B cell (primary cell): ENCODE measurements at regions not wholly inside any gene's neighbourhood (a gene's known extent, or its start where the extent isn't known, plus 50 kb on each side); places are given as distances from the start of the nearest gene placed in this dataset.

Experiments
- ATAC-seq: fragments of 200-7000 bp; cut with Tn5 transposase; one replicate; pipeline ENCODE4 v1.10.0; 2021; ENCODE audit warnings: low read depth, mild to moderate bottlenecking, moderate number of reproducible peaks, moderate library complexity
- CTCF ChIA-PET: fragments of 350-600 bp; sonication (Branson Sonifier 250); formaldehyde crosslinking; loops from one replicate; lab custom pipeline; 2021; ENCODE audit warnings: antibody characterized with exemption, inconsistent platforms; lab: Charles Lee
- POLR2A ChIA-PET: fragments of 350-600 bp; sonication (Branson Sonifier 250); formaldehyde crosslinking; loops from one replicate; lab custom pipeline; 2021; ENCODE audit warnings: antibody characterized with exemption; lab: Charles Lee
- DNase-seq: peaks from one replicate; pipeline ENCODE4 v3.0.0; 2013
- H2AFZ ChIP-seq: 2 replicates; pipeline ENCODE4 v1.6.1; 2012; ENCODE audit warnings: mild to moderate bottlenecking, low read depth, low read length; ENCODE audit not compliant: insufficient read depth, poor library complexity, severe bottlenecking
- H3K27ac ChIP-seq, 2 donors: 1 replicate in 1 of 2; 2 replicates in 1 of 2; pipeline ENCODE4 v1.5.1; 2012 to 2013; ENCODE audit warnings: low read length in 2 of 2, mild to moderate bottlenecking in 2 of 2, moderate library complexity in 1 of 2
- H3K27me3 ChIP-seq, 4 experiments: fragments of 200-600 bp in 1 of 4; sonication (generic) in 1 of 4; replicated peaks in 1 of 4; 1 replicate in 2 of 4; 2 replicates in 2 of 4; pipeline versions ENCODE4 v1.6.1 to v1.7.0; 2013 to 2016; ENCODE audit warnings: low read length in 3 of 4, mild to moderate bottlenecking in 2 of 4, mixed read lengths in 1 of 4, moderate library complexity in 1 of 4; ENCODE audit not compliant: insufficient read depth in 4 of 4, control insufficient read depth in 3 of 4; ENCODE audit errors: control extremely low read depth in 1 of 4
- H3K36me3 ChIP-seq, 2 experiments: replicated peaks in 1 of 2; 1 replicate in 1 of 2; 2 replicates in 1 of 2; pipeline versions ENCODE4 v1.6.1 to v1.7.1; 2013; ENCODE audit warnings: low read length in 1 of 2; ENCODE audit not compliant: insufficient read depth in 2 of 2, control insufficient read depth in 1 of 2; ENCODE audit errors: control extremely low read depth in 1 of 2, extremely low read depth in 1 of 2
- H3K4me1 ChIP-seq, 2 donors: fragments of 200-600 bp in 1 of 2; sonication (generic) in 1 of 2; 1 replicate in 1 of 2; 2 replicates in 1 of 2; pipeline versions ENCODE4 v1.5.1 to v1.6.1; 2013 to 2017; ENCODE audit warnings: low read length in 2 of 2; ENCODE audit not compliant: control insufficient read depth in 2 of 2, insufficient read depth in 2 of 2
- H3K4me2 ChIP-seq: replicated peaks from 2 replicates; pipeline ENCODE3; 2012; ENCODE audit warnings: mild to moderate bottlenecking, low read depth, low read length; ENCODE audit not compliant: poor library complexity, severe bottlenecking
- H3K4me3 ChIP-seq, 5 experiments: fragments of 200-600 bp in 1 of 5; sonication (generic) in 1 of 5; 1 replicate in 3 of 5; 2 replicates in 2 of 5; pipeline versions ENCODE4 v1.5.1 to v1.7.0; 2011 to 2016; ENCODE audit warnings: low read length in 4 of 5, mild to moderate bottlenecking in 4 of 5, low read depth in 2 of 5, control low read depth in 1 of 5, moderate library complexity in 1 of 5; ENCODE audit not compliant: insufficient read depth in 1 of 5; ENCODE audit errors: control extremely low read depth in 1 of 5, extremely low read depth in 1 of 5
- H3K79me2 ChIP-seq: fragments of 200-600 bp; sonication (generic); one replicate; pipeline ENCODE4 v1.6.0; 2016; ENCODE audit warnings: low read length; ENCODE audit not compliant: control insufficient read depth, insufficient read depth
- H3K9ac ChIP-seq: fragments of 200-600 bp; sonication (generic); 2 replicates; pipeline ENCODE4 v1.6.1; 2017; ENCODE audit warnings: mild to moderate bottlenecking, low read length, moderate library complexity
- H3K9me3 ChIP-seq, 3 donors: one replicate each; pipeline versions ENCODE4 v1.6.1 to v1.7.1; 2013; ENCODE audit warnings: low read length in 2 of 3; ENCODE audit not compliant: control insufficient read depth in 2 of 3, insufficient read depth in 1 of 3; ENCODE audit errors: control extremely low read depth in 1 of 3
- H4K20me1 ChIP-seq: 2 replicates; pipeline ENCODE4 v1.6.0; 2012; ENCODE audit warnings: mild to moderate bottlenecking, low read length; ENCODE audit not compliant: insufficient read depth, control insufficient read depth, poor library complexity, severe bottlenecking
- H3K27ac Mint-ChIP-seq: one replicate; pipeline ENCODE4 v1.8.0; 2021; ENCODE audit warnings: mixed read lengths
- H3K27me3 Mint-ChIP-seq: one replicate; pipeline ENCODE4 v1.8.0; 2021; ENCODE audit warnings: mixed read lengths
- H3K4me1 Mint-ChIP-seq: one replicate; pipeline ENCODE4 v1.8.0; 2021; ENCODE audit warnings: mixed read lengths
- H3K4me3 Mint-ChIP-seq: one replicate; pipeline ENCODE4 v1.8.0; 2021; ENCODE audit warnings: mixed read lengths
- H3K9me3 Mint-ChIP-seq: one replicate; pipeline ENCODE4 v1.8.0; 2022; ENCODE audit warnings: mixed read lengths; ENCODE audit not compliant: insufficient read depth
- CTCF ChIP-seq: fragments of 200-600 bp; IDR thresholded peaks from one replicate; pipeline ENCODE4 v1.8.0; 2022; ENCODE audit warnings: antibody characterized with exemption, mild to moderate bottlenecking
- EZH2 ChIP-seq: IDR thresholded peaks from 2 replicates; pipeline ENCODE4 v1.6.1; 2012; ENCODE audit warnings: borderline replicate concordance, low read depth, mild to moderate bottlenecking, moderate library complexity, low read length; ENCODE audit not compliant: insufficient read depth, poor library complexity, severe bottlenecking
- WGBS: methylation state at CpG from one replicate; pipeline ENCODE4 v1.1.5; 2013; ENCODE audit warnings: missing lambda C conversion rate; ENCODE audit not compliant: insufficient coverage; 5-methylcytosine and 5-hydroxymethylcytosine counted together
- intact Hi-C: fragments of 100-400 bp; cut with micrococcal nuclease; formaldehyde crosslinking; loops from one replicate; pipeline ENCODE4 v1.10.0; 2022

- H3K4me2 ChIP-seq: no peak overlapping the region
- WGBS: no CpG with 5 or more reads among the region's 4 CpGs
- TF ChIP-seq CTCF (no peak), EZH2 (no peak)
- H3K36me3 ChIP-seq: no peaks in the 10 kb centered on the region
- H3K9me3 ChIP-seq: peaks cover 0 to 10% (median 0%) of the 10 kb centered on the region in 3 donors
- no peaks in the 10 kb centered on the region for H4K20me1 ChIP-seq
- DNase-seq (no peak), ATAC-seq (no peak)
- no peaks in the 10 kb centered on the region for H3K79me2 ChIP-seq
- POLR2A ChIA-PET: no interaction called here
- no peaks in the 10 kb centered on the region for H3K27me3 ChIP-seq
- Mint-ChIP-seq H3K4me3 (no peak overlapping the region), H3K27ac (no peak overlapping the region), H3K4me1 (no peaks in the 10 kb centered on the region), H3K27me3 (peaks cover 4% of the 10 kb centered on the region), H3K9me3 (no peaks in the 10 kb centered on the region)
- H3K9ac ChIP-seq: no peak overlapping the region
- no peaks in the 10 kb centered on the region for H3K4me1 ChIP-seq
- H2AFZ ChIP-seq: no peak overlapping the region
- no peak overlapping the region for H3K27ac ChIP-seq
- intact Hi-C loops: no loop called here
- CTCF ChIA-PET: no interaction called here
- no peak overlapping the region for H3K4me3 ChIP-seq
These were observed 460.1 kb upstream of the TLE4 start for GRCh38 chr9:79111653-79112052.

GRCh38 chr9:79115176-79115575 lies 456.6 kb upstream of the TLE4 start:
- Histone ChIP-seq H2AFZ (no peak overlapping the region), H3K4me2 (no peak overlapping the region), H3K36me3 (no peaks in the 10 kb centered on the region), H3K4me1 (no peaks in the 10 kb centered on the region), H3K4me3 (no peak overlapping the region), H4K20me1 (no peaks in the 10 kb centered on the region), H3K27me3 (no peaks in the 10 kb centered on the region), H3K9me3 (peaks cover 0 to 2% (median 0%) of the 10 kb centered on the region in 3 donors), H3K27ac (no peak overlapping the region), H3K79me2 (no peaks in the 10 kb centered on the region), H3K9ac (no peak overlapping the region)
- H3K4me3 Mint-ChIP-seq: no peak overlapping the region
- TF ChIP-seq EZH2: no peak
- no peak for TF ChIP-seq CTCF
- ChIA-PET POLR2A (no interaction called here), CTCF (no interaction called here)
- H3K9me3 Mint-ChIP-seq: no peaks in the 10 kb centered on the region
- WGBS: 79% methylated on average over 3 of the region's 4 CpGs
- ATAC-seq (no peak), DNase-seq (no peak)
- no peaks in the 10 kb centered on the region for H3K4me1 Mint-ChIP-seq
- peaks cover 11% of the 10 kb centered on the region for H3K27me3 Mint-ChIP-seq
- H3K27ac Mint-ChIP-seq: no peak overlapping the region
- intact Hi-C loops: no loop called here
